ENCODE measurements at regions not wholly inside any gene's neighbourhood (a gene's known extent, or its start where the extent isn't known, plus 50 kb on each side); places are given as distances from the start of the nearest gene placed in this dataset.
A peak's percentile ranks its signal among the peaks of the same experiment; 100 is the strongest.

GRCh38 chr9:82808478-82808877 is 254.5 kb downstream of the RASEF start:
- H3K27me3 ChIP-seq (ENCODE audit: insufficient read depth, poor library complexity, severe bottlenecking): no peaks in the 10 kb centered on the region
- H3K4me1 ChIP-seq (ENCODE audit: insufficient read depth, poor library complexity, severe bottlenecking): peaks cover 10% of the 10 kb centered on the region
- no peak overlapping the region for H3K27ac ChIP-seq (ENCODE audit: poor library complexity, severe bottlenecking)
- H3K4me3 ChIP-seq (ENCODE audit: severe bottlenecking): no peak overlapping the region
- no peak for DNase-seq (ENCODE audit: low spot score)
- ATAC-seq (ENCODE audit: low read depth): no peak
- no peak for TF ChIP-seq CTCF (IDR thresholded peaks at IDR 0.05; ENCODE audit: poor library complexity, severe bottlenecking)
- no peaks in the 10 kb centered on the region for H3K9me3 ChIP-seq (ENCODE audit: severe bottlenecking)
- H3K36me3 ChIP-seq (ENCODE audit: low read depth): no peaks in the 10 kb centered on the region

GRCh38 chr9:82810915-82811314 is 252.0 kb downstream of the RASEF start:
- Histone ChIP-seq H3K27ac (ENCODE audit: poor library complexity, severe bottlenecking) (no peak overlapping the region), H3K9me3 (ENCODE audit: severe bottlenecking) (no peaks in the 10 kb centered on the region), H3K4me3 (ENCODE audit: severe bottlenecking) (no peak overlapping the region), H3K4me1 (ENCODE audit: insufficient read depth, poor library complexity, severe bottlenecking) (peaks cover 10% of the 10 kb centered on the region), H3K27me3 (ENCODE audit: insufficient read depth, poor library complexity, severe bottlenecking) (no peaks in the 10 kb centered on the region), H3K36me3 (ENCODE audit: low read depth) (no peaks in the 10 kb centered on the region)
- no peak for TF ChIP-seq CTCF (IDR thresholded peaks at IDR 0.05; ENCODE audit: poor library complexity, severe bottlenecking)
- DNase-seq (ENCODE audit: low spot score) (peak; percentile 43), ATAC-seq (ENCODE audit: low read depth) (peak; percentile 74)

- ATAC-seq (ENCODE audit: low read depth) (no peak), DNase-seq (ENCODE audit: low spot score) (no peak)
- Histone ChIP-seq H3K4me1 (ENCODE audit: insufficient read depth, poor library complexity, severe bottlenecking) (no peaks in the 10 kb centered on the region), H3K27ac (ENCODE audit: poor library complexity, severe bottlenecking) (no peak overlapping the region), H3K36me3 (ENCODE audit: low read depth) (no peaks in the 10 kb centered on the region), H3K27me3 (ENCODE audit: insufficient read depth, poor library complexity, severe bottlenecking) (no peaks in the 10 kb centered on the region), H3K9me3 (ENCODE audit: severe bottlenecking) (no peaks in the 10 kb centered on the region), H3K4me3 (ENCODE audit: severe bottlenecking) (no peak overlapping the region)
- no peak for TF ChIP-seq CTCF (IDR thresholded peaks at IDR 0.05; ENCODE audit: poor library complexity, severe bottlenecking)
Measured at GRCh38 chr9:82819260-82819659, 243.7 kb downstream of the RASEF start.

- H3K4me3 ChIP-seq (ENCODE audit: severe bottlenecking): no peak overlapping the region
- no peak for TF ChIP-seq CTCF (IDR thresholded peaks at IDR 0.05; ENCODE audit: poor library complexity, severe bottlenecking)
- no peak overlapping the region for H3K27ac ChIP-seq (ENCODE audit: poor library complexity, severe bottlenecking)
- DNase-seq (ENCODE audit: low spot score) (no peak), ATAC-seq (ENCODE audit: low read depth) (no peak)
- H3K36me3 ChIP-seq (ENCODE audit: low read depth): no peaks in the 10 kb centered on the region
- H3K9me3 ChIP-seq (ENCODE audit: severe bottlenecking): no peaks in the 10 kb centered on the region
- H3K27me3 ChIP-seq (ENCODE audit: insufficient read depth, poor library complexity, severe bottlenecking): no peaks in the 10 kb centered on the region
- no peaks in the 10 kb centered on the region for H3K4me1 ChIP-seq (ENCODE audit: insufficient read depth, poor library complexity, severe bottlenecking)
Measured at GRCh38 chr9:82820186-82820585, 242.8 kb downstream of the RASEF start.

- no peak for DNase-seq (ENCODE audit: low spot score)
- Histone ChIP-seq H3K27me3 (ENCODE audit: insufficient read depth, poor library complexity, severe bottlenecking) (no peaks in the 10 kb centered on the region), H3K4me1 (ENCODE audit: insufficient read depth, poor library complexity, severe bottlenecking) (no peaks in the 10 kb centered on the region), H3K36me3 (ENCODE audit: low read depth) (no peaks in the 10 kb centered on the region), H3K4me3 (ENCODE audit: severe bottlenecking) (no peak overlapping the region), H3K9me3 (ENCODE audit: severe bottlenecking) (no peaks in the 10 kb centered on the region), H3K27ac (ENCODE audit: poor library complexity, severe bottlenecking) (no peak overlapping the region)
- TF ChIP-seq CTCF (IDR thresholded peaks at IDR 0.05; ENCODE audit: poor library complexity, severe bottlenecking): no peak
- ATAC-seq (ENCODE audit: low read depth): no peak
Measured at GRCh38 chr9:82829818-82830217, 233.1 kb downstream of the RASEF start.

All from RWPE2 (cell line).